ENCODE measurements at regions not wholly inside any gene's neighbourhood (a gene's known extent, or its start where the extent isn't known, plus 50 kb on each side); places are given as distances from the start of the nearest gene placed in this dataset.

GRCh38 chrX:567891-568290 is 62.7 kb upstream of the SHOX start:
- no peaks in the 10 kb centered on the region for H3K36me3 ChIP-seq (replicated peaks in 1 of 2; ENCODE audit: control insufficient read depth in 1 of 2, insufficient read depth in 2 of 2, low read length in 2 of 2)
- no peak overlapping the region for H3K27ac ChIP-seq (ENCODE audit: low read depth in 1 of 2, low read length in 2 of 2)
- H3K4me3 ChIP-seq (replicated peaks in 1 of 3; ENCODE audit: low read depth in 2 of 3, low read length in 3 of 3): no peak overlapping the region
- H3K27me3 Mint-ChIP-seq (ENCODE audit: low read depth in 3 of 3): peaks cover 0 to 9% (median 0%) of the 10 kb centered on the region in 3 donors
- no peaks in the 10 kb centered on the region for H3K79me2 ChIP-seq (ENCODE audit: insufficient read depth, low read length)
- H3K9ac ChIP-seq (ENCODE audit: insufficient read depth, low read length, poor library complexity, severe bottlenecking): no peak overlapping the region
- no peaks in the 10 kb centered on the region for H3K4me1 ChIP-seq (ENCODE audit: control insufficient read depth in 1 of 2, insufficient read depth in 2 of 2, low read length in 2 of 2)
- H3K27me3 ChIP-seq (ENCODE audit: control insufficient read depth in 2 of 2, insufficient read depth in 2 of 2, low read length in 2 of 2): no peaks in the 10 kb centered on the region
- H4K20me1 ChIP-seq (ENCODE audit: insufficient read depth, low read length): no peaks in the 10 kb centered on the region
- no peak overlapping the region for H2AFZ ChIP-seq (ENCODE audit: insufficient read depth, low read depth, low read length, poor library complexity, severe bottlenecking)
- 97% methylated on average over 4 of the region's 8 CpGs for WGBS (ENCODE audit: insufficient coverage)
- DNase-seq: no peak
- no peaks in the 10 kb centered on the region for H3K36me3 Mint-ChIP-seq
- TF ChIP-seq CTCF (IDR thresholded peaks at IDR 0.05): no peak
- H3K4me1 Mint-ChIP-seq: no peaks in the 10 kb centered on the region
- no peak overlapping the region for H3K4me3 Mint-ChIP-seq
- H3K27ac Mint-ChIP-seq: no peak overlapping the region
- intact Hi-C loops (cut with micrococcal nuclease): no loop called here
- H3K4me2 ChIP-seq (replicated peaks; ENCODE audit: extremely low read depth, low read length, poor library complexity, severe bottlenecking): no peak overlapping the region
- H3K9me3 Mint-ChIP-seq: peaks cover 5 to 32% (median 17%) of the 10 kb centered on the region in 7 donors
- peaks cover 13 to 24% of the 10 kb centered on the region in 2 donors for H3K9me3 ChIP-seq (replicated peaks in 1 of 2; ENCODE audit: control insufficient read depth in 1 of 2, insufficient read depth in 1 of 2, low read length in 2 of 2)

DNA sequence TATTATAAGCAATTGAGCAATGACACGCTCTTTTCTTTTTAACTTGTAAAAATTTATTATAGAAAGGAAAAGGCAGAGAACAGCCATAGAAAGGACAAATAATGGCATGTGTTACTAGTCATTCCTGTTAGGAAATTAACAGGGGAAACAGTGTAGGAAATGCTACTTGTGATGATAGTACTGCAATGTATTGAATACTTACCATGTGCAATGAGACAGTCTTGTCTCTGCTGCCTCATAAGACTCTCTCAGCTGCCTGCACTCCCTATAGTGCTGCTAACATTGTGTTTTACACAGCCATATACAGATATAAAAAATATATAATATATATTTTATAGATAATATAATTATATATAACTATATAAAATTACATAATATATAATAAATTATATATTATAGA is 62.3 kb upstream of the SHOX start:
- Mint-ChIP-seq H3K4me1 (no peaks in the 10 kb centered on the region), H3K27ac (no peak overlapping the region), H3K9me3 (peaks cover 5 to 32% (median 17%) of the 10 kb centered on the region in 7 donors), H3K27me3 (ENCODE audit: low read depth in 3 of 3) (peaks cover 0 to 9% (median 0%) of the 10 kb centered on the region in 3 donors), H3K4me3 (no peak overlapping the region), H3K36me3 (no peaks in the 10 kb centered on the region)
- H3K27me3 ChIP-seq (ENCODE audit: control insufficient read depth in 2 of 2, insufficient read depth in 2 of 2, low read length in 2 of 2): no peaks in the 10 kb centered on the region
- no CpG with 5 or more reads among the region's 1 CpG for WGBS (ENCODE audit: insufficient coverage)
- no peaks in the 10 kb centered on the region for H3K79me2 ChIP-seq (ENCODE audit: insufficient read depth, low read length)
- no peak for DNase-seq
- H3K9ac ChIP-seq (ENCODE audit: insufficient read depth, low read length, poor library complexity, severe bottlenecking): no peak overlapping the region
- TF ChIP-seq CTCF (IDR thresholded peaks at IDR 0.05): no peak
- no peak overlapping the region for H3K4me3 ChIP-seq (replicated peaks in 1 of 3; ENCODE audit: low read depth in 2 of 3, low read length in 3 of 3)
- H3K4me1 ChIP-seq (ENCODE audit: control insufficient read depth in 1 of 2, insufficient read depth in 2 of 2, low read length in 2 of 2): no peaks in the 10 kb centered on the region
- no peaks in the 10 kb centered on the region for H4K20me1 ChIP-seq (ENCODE audit: insufficient read depth, low read length)
- intact Hi-C loops (cut with micrococcal nuclease): no loop called here
- H3K9me3 ChIP-seq (replicated peaks in 1 of 2; ENCODE audit: control insufficient read depth in 1 of 2, insufficient read depth in 1 of 2, low read length in 2 of 2): peaks cover 13 to 21% of the 10 kb centered on the region in 2 donors
- no peaks in the 10 kb centered on the region for H3K36me3 ChIP-seq (replicated peaks in 1 of 2; ENCODE audit: control insufficient read depth in 1 of 2, insufficient read depth in 2 of 2, low read length in 2 of 2)
- no peak overlapping the region for H2AFZ ChIP-seq (ENCODE audit: insufficient read depth, low read depth, low read length, poor library complexity, severe bottlenecking)
- H3K27ac ChIP-seq (ENCODE audit: low read depth in 1 of 2, low read length in 2 of 2): no peak overlapping the region
- no peak overlapping the region for H3K4me2 ChIP-seq (replicated peaks; ENCODE audit: extremely low read depth, low read length, poor library complexity, severe bottlenecking)

Data from CD14-positive monocyte (primary cell).